ENCODE measurements at regions not wholly inside any gene's neighbourhood (a gene's known extent, or its start where the extent isn't known, plus 50 kb on each side); places are given as distances from the start of the nearest gene placed in this dataset.

GRCh38 chr14:87784386-87784785 is 208.6 kb downstream of the GALC start:
- Histone ChIP-seq H3K27me3 (replicated peaks; ENCODE audit: insufficient read depth, low read depth, low read length, poor library complexity) (no peaks in the 10 kb centered on the region), H3K27ac (ENCODE audit: low read depth, low read length, poor library complexity, severe bottlenecking) (no peak overlapping the region), H3K4me3 (ENCODE audit: low read depth, low read length, poor library complexity, severe bottlenecking) (no peak overlapping the region), H3K9me3 (ENCODE audit: low read depth, low read length, poor library complexity, severe bottlenecking) (no peaks in the 10 kb centered on the region), H3K4me1 (ENCODE audit: insufficient read depth, low read length, poor library complexity, severe bottlenecking) (no peaks in the 10 kb centered on the region), H3K36me3 (ENCODE audit: insufficient read depth, low read length, poor library complexity, severe bottlenecking) (no peaks in the 10 kb centered on the region)
- intact Hi-C loops (cut with micrococcal nuclease; ENCODE audit: unreplicated experiment): no loop called here
- no peak for DNase-seq (ENCODE audit: low spot score)
- POLR2A ChIA-PET (ENCODE audit: low non-redundant PET): no interaction called here
- no peak for TF ChIP-seq CTCF (conservative IDR thresholded peaks at IDR 0.05; ENCODE audit: low read depth, low read length)
- no peak for TF ChIP-seq EZH2 (IDR thresholded peaks at IDR 0.05; ENCODE audit: borderline replicate concordance, low read depth, low read length, poor library complexity, severe bottlenecking)
- CTCF ChIA-PET: no interaction called here
- no TSS peak for BruUV-seq (replicated peaks)

GRCh38 chr14:87783071-87783470 is 209.9 kb downstream of the GALC start:
- no peak for DNase-seq (ENCODE audit: low spot score)
- POLR2A ChIA-PET (ENCODE audit: low non-redundant PET): no interaction called here
- intact Hi-C loops (cut with micrococcal nuclease; ENCODE audit: unreplicated experiment): no loop called here
- no TSS peak for BruUV-seq (replicated peaks)
- H3K27ac ChIP-seq (ENCODE audit: low read depth, low read length, poor library complexity, severe bottlenecking): no peak overlapping the region
- no peaks in the 10 kb centered on the region for H3K36me3 ChIP-seq (ENCODE audit: insufficient read depth, low read length, poor library complexity, severe bottlenecking)
- TF ChIP-seq CTCF (conservative IDR thresholded peaks at IDR 0.05; ENCODE audit: low read depth, low read length) (no peak), EZH2 (IDR thresholded peaks at IDR 0.05; ENCODE audit: borderline replicate concordance, low read depth, low read length, poor library complexity, severe bottlenecking) (no peak)
- CTCF ChIA-PET: no interaction called here
- no peak overlapping the region for H3K4me3 ChIP-seq (ENCODE audit: low read depth, low read length, poor library complexity, severe bottlenecking)
- H3K9me3 ChIP-seq (ENCODE audit: low read depth, low read length, poor library complexity, severe bottlenecking): no peaks in the 10 kb centered on the region
- no peaks in the 10 kb centered on the region for H3K4me1 ChIP-seq (ENCODE audit: insufficient read depth, low read length, poor library complexity, severe bottlenecking)
- no peaks in the 10 kb centered on the region for H3K27me3 ChIP-seq (replicated peaks; ENCODE audit: insufficient read depth, low read depth, low read length, poor library complexity)

- ChIA-PET CTCF (no interaction called here), POLR2A (ENCODE audit: low non-redundant PET) (no interaction called here)
- intact Hi-C loops (cut with micrococcal nuclease; ENCODE audit: unreplicated experiment): no loop called here
- no peak for DNase-seq (ENCODE audit: low spot score)
- Histone ChIP-seq H3K4me3 (ENCODE audit: low read depth, low read length, poor library complexity, severe bottlenecking) (no peak overlapping the region), H3K27me3 (replicated peaks; ENCODE audit: insufficient read depth, low read depth, low read length, poor library complexity) (no peaks in the 10 kb centered on the region), H3K9me3 (ENCODE audit: low read depth, low read length, poor library complexity, severe bottlenecking) (no peaks in the 10 kb centered on the region), H3K4me1 (ENCODE audit: insufficient read depth, low read length, poor library complexity, severe bottlenecking) (no peaks in the 10 kb centered on the region), H3K36me3 (ENCODE audit: insufficient read depth, low read length, poor library complexity, severe bottlenecking) (no peaks in the 10 kb centered on the region), H3K27ac (ENCODE audit: low read depth, low read length, poor library complexity, severe bottlenecking) (no peak overlapping the region)
- BruUV-seq (replicated peaks): no TSS peak
- TF ChIP-seq CTCF (conservative IDR thresholded peaks at IDR 0.05; ENCODE audit: low read depth, low read length): no peak
- TF ChIP-seq EZH2 (IDR thresholded peaks at IDR 0.05; ENCODE audit: borderline replicate concordance, low read depth, low read length, poor library complexity, severe bottlenecking): no peak
Observed at GRCh38 chr14:87772854-87773253, 220.1 kb downstream of the GALC start.
